ENCODE measurements at regions not wholly inside any gene's neighbourhood (a gene's known extent, or its start where the extent isn't known, plus 50 kb on each side); places are given as distances from the start of the nearest gene placed in this dataset.

DNA sequence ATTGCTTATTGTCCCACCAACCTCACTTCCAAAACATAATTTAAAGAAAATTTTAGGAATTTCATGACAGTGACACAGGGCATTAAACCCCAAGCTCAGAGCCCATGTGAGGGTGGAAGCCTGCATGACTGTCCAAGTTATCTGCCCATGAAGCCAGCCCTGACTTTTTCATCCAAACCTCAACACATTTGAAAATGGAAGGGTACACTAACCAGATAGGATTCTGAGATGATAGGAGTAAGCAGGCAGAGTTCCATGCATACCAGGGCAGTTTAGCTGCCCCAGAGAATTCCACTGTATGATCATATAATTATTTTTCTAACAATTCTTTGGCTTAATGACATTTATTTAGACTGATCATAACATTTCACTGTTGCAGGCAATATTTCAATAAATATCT is 986.0 kb downstream of the TTLL7 start:
- no peak for DNase-seq

DNA sequence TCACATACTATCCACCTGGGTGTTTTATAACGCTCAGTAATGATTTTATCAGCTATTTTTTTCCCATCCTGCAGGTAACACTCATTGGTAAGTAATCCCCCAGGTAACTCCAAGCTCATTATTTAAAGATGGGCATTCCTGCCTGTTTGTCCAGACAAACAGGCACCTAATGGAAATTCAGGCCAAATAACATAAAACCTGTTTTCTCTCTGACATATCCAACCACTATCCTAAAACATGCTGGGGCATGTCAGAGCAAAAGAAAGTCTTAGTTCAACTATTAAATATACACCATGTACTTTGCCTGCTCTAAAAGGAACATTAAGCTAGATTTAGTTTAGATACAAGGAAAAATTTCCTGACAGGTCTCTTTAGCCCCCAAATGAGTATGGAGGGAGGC is 987.7 kb downstream of the TTLL7 start:
- no peak for DNase-seq

- DNase-seq: no peak
Measured at GRCh38 chr1:83006271-83006670, 992.7 kb downstream of the TTLL7 start.

DNA sequence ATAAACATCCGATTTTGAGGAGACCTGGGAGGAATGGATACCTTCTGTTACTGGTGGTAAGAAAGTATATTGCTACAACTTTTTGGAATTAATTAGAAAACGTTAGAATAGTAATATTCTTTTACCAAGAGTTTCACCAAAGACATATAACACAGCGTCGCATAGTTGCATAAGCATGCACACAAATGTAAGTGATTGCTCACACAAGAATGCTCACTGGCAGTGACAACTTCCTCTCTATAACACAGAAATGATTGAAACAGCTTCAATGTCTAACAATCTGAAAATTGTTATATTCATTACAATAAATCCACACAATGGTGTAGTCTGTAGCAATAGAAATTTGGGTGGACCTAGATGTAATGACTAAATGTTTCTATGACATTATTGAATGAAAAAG is 998.6 kb downstream of the TTLL7 start:
- DNase-seq: no peak

DNA sequence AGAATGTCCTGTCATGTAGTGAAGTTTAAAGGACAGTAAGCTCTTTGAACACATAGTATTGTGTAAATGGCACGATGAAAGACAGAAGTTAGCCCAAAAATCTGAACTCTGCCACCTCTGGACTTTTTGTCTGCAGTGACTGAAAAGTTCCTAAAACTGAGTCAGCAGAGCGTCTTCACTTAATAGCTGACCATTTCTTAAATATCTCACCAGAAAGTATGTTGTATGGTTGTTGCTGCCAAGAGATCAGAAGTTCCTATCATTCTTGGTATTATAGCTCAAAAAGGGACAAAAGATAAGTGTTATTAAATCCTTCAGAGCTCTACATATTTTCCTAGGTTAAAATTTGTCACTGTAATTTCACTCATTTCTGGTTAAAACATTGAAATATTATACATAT is 1003.0 kb downstream of the TTLL7 start:
- no peak for DNase-seq

DNA sequence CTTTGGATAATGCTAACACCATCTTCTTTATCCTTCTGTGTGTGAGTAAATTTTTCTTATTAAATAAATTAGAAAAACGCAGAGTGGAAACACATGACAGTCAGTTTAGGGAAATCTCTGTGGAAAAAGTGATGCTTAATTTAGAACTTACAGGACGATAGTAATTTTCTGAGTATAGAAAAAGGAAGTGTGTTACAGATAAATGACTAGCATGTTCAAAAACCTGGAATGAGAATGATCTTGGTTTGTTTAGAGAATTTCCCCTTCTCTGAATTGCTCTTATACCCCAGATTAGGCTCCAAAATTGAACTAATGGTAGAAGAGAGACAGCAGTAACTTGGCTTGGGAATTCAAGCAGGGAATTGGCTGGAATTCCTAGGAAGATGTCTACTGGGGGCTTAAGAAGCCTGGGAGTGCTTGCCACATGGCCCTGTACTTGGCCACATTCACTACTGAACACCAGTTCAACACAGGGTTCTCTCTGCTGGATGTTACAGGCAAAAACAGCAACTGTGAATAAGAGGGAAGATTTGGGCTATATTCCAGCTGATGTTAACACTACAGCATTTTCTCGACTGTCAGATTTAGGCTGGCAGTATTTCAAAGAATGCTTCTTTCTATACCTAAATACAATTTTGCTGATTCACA is 1004.2 kb downstream of the TTLL7 start:
- DNase-seq: no peak

DNA sequence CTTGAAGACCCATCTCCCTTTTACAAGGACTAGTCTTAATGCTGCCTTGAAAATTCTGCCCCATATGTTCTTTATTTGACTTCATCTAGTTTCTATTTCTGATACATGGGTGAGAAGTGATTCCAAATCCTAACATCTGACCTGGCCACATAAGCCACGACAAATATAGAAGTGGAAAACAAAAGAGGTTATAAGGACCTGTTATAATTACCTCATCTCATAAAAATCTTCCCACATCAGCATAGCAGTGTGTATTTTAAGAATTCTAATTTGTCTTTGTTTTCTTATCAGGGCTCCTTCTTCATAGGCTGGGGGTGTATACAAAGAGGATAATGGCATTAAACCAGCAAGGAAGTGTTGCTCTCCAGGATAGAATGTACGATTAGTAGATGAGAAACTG is 1007.4 kb downstream of the TTLL7 start:
- DNase-seq: no peak

GRCh38 chr1:82979593-82980236 is 1019.2 kb downstream of the TTLL7 start:
- DNase-seq: no peak

DNA sequence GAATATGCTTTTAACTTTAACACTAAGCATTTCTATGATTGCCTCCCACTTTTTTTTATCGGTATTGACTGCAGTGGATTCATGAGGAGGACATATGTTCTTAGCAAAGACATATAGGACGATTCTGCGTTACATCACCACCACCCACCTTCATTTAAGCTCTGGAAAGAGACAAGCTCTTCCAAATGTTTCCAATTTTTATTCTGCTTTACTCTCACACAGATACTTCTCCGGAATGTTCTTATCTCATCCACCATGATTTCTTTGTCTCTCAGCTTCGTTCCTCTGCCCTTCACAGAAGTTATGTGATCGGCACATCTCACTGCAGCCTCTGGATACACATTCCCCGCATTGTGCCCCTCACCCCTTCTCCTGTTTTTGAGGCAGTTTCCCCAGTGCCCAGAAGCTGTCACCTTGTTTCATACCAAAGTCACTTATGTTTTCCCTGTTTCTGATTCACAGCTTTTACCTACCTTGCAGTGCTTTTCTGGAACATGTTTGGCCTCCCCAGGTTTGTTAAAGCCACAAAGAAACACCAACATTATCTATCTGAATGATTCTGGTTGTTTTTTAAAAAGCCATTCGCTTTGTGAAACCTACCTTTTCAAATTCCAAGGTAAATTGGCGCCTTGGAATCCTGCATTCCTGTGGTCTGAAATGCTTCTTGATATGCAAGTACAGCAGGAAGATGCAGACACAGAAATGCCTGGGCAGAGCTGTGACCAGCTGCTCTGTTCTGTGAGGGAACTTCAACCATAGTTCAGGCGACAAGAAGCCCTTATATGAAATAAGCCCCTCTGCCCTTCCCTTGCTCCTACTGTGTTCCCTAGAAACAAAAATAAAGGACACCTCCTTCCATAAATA is 1020.2 kb downstream of the TTLL7 start:
- DNase-seq: no peak

- no peak for DNase-seq
Measured at GRCh38 chr1:82972841-82973553, 1025.9 kb downstream of the TTLL7 start.

GRCh38 chr1:82969340-82969739 is 1029.6 kb downstream of the TTLL7 start:
- DNase-seq: no peak

DNA sequence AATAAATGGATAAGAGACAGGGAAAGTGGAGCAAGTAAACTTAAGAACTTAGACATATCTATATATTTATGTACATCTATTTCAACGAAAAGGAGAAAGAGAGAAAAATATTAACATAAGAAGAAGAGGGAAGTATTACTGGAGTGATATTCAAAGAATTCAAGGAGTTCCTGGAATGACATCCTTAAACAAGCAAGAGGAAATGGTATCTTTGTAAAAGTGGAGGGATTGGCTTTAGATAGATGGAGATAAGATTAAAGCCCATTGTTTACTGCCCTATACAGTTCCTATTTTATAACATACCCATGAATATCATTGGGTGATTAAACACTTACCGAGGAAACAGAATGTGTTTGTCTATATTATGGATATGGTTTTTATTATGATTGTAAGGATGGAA is 1036.3 kb downstream of the TTLL7 start:
- no peak for DNase-seq

- DNase-seq: no peak
Measured at GRCh38 chr1:82950606-82951200, 1048.2 kb downstream of the TTLL7 start.

- no peak for DNase-seq
Measured at GRCh38 chr1:82948386-82948785, 1050.5 kb downstream of the TTLL7 start.

GRCh38 chr1:82947278-82947677 is 1051.7 kb downstream of the TTLL7 start:
- no peak for DNase-seq

DNA sequence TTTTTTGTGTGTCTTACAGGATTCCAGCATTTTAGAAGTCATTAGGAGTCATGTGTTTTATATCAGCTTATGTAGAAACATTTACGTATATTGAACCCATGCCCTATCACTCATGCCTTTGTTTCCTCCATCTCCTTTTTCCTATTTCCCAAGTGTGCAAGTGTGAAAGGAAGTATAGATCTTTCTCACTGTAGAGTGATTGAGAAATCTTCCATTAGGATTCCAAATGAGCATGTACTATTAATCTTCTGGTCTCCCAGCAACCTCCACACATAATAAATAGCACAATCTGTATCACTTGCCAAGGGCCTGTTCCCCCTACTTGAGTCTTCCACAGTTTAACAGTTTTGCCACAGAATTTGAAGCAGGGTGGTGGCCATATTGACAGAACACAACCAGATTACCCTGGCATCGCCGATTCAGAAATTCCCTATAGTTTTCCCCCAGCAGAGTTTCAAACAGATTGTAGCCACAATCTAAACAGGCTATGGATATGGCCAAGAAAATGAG is 1052.8 kb downstream of the TTLL7 start:
- no peak for DNase-seq

DNA sequence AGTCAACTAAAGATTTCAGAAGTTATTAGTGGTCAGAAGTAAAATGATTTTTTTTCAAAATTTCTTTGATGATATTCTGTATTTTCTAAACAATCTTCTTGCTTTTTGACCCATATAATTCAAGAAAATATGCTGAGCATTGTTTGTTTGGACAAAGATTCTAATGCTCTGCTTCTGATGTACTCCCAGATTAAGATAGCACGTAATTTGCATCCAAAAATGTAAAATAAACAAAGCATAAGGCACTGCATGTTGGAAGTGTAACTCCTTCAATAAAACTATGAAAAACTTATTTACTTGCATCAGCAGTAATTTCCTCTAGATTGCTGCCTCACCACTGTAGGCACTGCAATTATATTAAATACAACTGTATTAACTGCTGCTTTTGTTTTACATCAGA is 1054.1 kb downstream of the TTLL7 start:
- DNase-seq: no peak

- DNase-seq: no peak
Measured at GRCh38 chr1:82934074-82934473, 1064.9 kb downstream of the TTLL7 start.

DNA sequence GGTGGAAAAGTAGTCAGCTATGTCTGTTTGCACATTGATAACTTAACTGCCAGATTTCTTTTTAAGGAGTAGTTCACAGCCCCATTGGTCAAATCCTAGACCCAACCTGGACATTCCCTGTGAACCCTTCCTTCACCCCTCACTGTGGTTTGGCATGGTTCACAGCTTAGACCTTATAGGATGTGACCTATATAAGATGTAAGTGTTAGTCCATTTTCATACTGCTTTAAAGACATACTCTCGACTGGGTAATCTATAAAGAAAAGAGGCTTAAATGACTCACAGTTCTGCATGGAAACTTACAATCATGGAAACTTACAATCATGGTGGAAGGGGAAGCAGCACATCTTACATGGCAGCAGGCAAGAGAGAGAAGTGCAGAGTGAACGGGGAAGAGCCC is 1066.2 kb downstream of the TTLL7 start:
- DNase-seq: no peak

DNA sequence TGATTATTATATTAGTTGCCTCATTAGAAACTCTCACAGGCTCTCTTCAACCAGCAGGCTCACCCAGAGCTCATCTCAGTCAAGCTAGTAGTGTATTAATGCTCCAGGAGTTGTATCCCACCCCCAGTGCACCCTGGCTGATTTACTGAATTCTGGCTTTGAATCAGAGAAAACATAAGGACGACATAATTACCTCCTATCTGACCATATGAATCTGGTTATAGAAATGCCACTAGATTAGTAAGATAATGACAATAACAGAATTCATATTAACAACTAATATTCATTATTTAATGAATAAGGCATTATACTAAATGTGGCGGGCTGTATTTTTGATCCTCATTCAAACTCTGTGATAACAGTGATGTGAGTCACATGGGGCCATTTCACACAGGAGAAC is 1066.7 kb downstream of the TTLL7 start:
- DNase-seq: no peak

DNA sequence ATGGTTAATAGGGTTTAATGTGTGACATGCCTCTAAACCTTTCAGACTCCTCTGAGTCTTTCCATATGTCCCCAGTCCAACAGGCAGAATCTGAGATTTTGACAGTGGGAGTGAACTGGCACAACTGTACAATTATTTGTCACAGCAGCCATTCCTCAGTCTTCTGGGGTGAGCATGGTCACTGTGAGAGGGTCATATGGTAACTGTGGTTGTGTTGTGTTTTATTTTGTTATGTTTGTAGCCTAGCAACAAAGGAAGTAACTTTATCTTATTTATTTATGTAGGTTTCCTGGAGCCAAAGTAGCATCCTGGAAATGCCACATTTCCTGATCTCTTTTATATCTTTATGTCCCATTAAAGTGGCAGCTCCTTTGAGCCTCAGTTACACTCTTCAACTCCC is 1067.9 kb downstream of the TTLL7 start:
- DNase-seq: no peak

DNA sequence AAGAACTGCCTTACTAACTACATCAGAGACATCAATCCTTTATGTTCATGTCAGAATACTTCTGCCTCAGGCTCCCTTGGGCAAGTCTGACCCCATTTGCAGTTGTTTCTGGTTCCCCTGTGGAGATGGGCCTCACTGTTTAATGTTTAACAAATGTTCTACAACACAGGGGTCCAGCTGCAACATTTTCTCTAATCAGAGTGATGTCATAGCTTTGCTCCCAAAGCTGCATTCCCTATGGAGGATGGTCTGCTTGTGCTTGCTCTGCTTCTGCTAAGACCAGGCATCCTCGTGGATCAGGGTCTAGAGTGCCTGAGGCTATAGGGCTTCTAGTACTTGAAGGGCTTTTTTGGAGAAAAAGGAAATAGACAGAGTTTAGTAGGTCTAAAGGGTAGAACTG is 1071.2 kb downstream of the TTLL7 start:
- no peak for DNase-seq

- DNase-seq: no peak
Measured at GRCh38 chr1:82924666-82925065, 1074.3 kb downstream of the TTLL7 start.
